ENCODE measurements at regions not wholly inside any gene's neighbourhood (a gene's known extent, or its start where the extent isn't known, plus 50 kb on each side); places are given as distances from the start of the nearest gene placed in this dataset.

DNA sequence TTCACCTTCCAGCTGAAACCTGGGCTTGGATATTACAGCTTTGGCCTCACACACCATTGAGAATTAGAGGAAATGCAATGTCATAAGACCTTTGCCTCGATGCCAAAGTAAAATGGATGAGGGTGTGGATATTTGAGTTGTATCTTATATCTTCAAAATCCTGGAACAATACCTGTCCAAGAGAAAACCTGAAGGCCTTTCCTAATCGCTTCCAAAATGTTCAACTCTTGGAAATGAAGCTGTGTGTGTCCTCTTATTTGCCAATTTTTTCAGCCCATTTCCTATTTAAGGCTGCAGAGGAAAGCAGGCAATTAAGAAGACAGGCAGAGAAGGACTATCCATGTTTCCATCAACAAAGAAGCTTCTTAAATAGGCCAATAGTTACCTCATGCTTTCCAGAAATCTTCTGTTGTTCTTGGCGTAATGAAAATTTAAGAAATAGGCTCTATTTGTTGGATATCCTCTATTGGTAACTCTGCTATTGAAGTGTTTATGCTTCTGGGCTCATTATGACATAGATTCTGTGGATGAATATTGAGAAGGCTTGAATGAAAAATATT is 99.5 kb upstream of the ZBTB20 start:
- 53 to 56% methylated on average over 3 of the region's 3 CpGs for WGBS, 2 donors
- no peaks in the 10 kb centered on the region for H3K27me3 ChIP-seq (ENCODE audit: control insufficient read depth in 1 of 2, insufficient read depth in 2 of 2, low read length in 2 of 2)
- H3K36me3 ChIP-seq (ENCODE audit: control insufficient read depth in 2 of 2, insufficient read depth in 2 of 2, low read length in 1 of 2) = no peaks in the 10 kb centered on the region
- no peaks in the 10 kb centered on the region for H3K9me3 ChIP-seq (ENCODE audit: control insufficient read depth in 2 of 2, insufficient read depth in 1 of 2, low read depth in 1 of 2, low read length in 1 of 2)
- no peak overlapping the region for H3K4me3 ChIP-seq (ENCODE audit: low read depth in 1 of 2, low read length in 2 of 2)
- no peaks in the 10 kb centered on the region for H3K4me1 ChIP-seq (ENCODE audit: control insufficient read depth in 2 of 2, insufficient read depth in 2 of 2, low read length in 1 of 2)
- H3K27ac ChIP-seq (ENCODE audit: low read depth in 2 of 2, low read length in 1 of 2) = no peak overlapping the region

DNA sequence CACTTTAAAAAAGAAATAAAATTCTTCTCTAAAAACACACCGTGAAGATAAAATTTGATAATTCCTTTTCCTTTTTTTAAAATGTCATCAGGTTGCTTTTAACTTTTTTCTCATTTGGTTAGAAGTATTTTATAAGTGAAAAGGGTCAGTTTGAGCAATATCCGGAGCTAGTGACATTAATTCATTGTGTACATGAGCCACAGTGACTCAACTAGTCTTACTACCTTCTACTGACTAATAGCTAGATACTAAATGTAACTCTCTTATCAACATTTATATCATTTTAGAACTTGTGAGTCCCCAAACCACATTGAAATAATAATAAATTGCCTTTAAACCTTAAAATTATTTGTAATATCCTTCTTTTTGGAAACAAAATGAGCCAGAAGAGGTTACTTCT is 101.2 kb upstream of the ZBTB20 start:
- Histone ChIP-seq H3K27me3 (ENCODE audit: control insufficient read depth in 1 of 2, insufficient read depth in 2 of 2, low read length in 2 of 2) (no peaks in the 10 kb centered on the region), H3K4me1 (ENCODE audit: control insufficient read depth in 2 of 2, insufficient read depth in 2 of 2, low read length in 1 of 2) (no peaks in the 10 kb centered on the region), H3K36me3 (ENCODE audit: control insufficient read depth in 2 of 2, insufficient read depth in 2 of 2, low read length in 1 of 2) (no peaks in the 10 kb centered on the region), H3K9me3 (ENCODE audit: control insufficient read depth in 2 of 2, insufficient read depth in 1 of 2, low read depth in 1 of 2, low read length in 1 of 2) (no peaks in the 10 kb centered on the region), H3K27ac (ENCODE audit: low read depth in 2 of 2, low read length in 1 of 2) (no peak overlapping the region), H3K4me3 (ENCODE audit: low read depth in 1 of 2, low read length in 2 of 2) (no peak overlapping the region)
- WGBS, 2 donors = 75 to 78% methylated on average over 2 of the region's 2 CpGs

DNA sequence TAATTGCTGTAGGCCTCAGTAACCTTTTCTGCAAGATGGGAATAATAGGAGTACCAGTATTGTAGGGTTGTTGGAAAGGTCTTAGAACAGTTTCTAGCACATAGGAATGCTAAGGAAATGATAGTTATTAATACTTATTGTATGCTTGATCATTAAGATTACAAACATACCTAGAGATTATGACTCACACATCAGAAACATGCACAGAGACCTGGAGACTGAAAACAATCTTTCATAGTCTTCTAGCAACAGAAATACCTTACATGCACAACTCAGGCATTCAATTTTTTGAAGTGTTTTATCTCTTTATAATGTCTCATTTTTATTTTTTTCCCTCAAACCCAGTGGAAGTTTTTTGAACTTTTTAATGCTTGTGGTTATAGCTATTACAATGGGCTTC is 104.4 kb upstream of the ZBTB20 start:
- Histone ChIP-seq H3K36me3 (ENCODE audit: control insufficient read depth in 2 of 2, insufficient read depth in 2 of 2, low read length in 1 of 2) (no peaks in the 10 kb centered on the region), H3K9me3 (ENCODE audit: control insufficient read depth in 2 of 2, insufficient read depth in 1 of 2, low read depth in 1 of 2, low read length in 1 of 2) (no peaks in the 10 kb centered on the region), H3K4me3 (ENCODE audit: low read depth in 1 of 2, low read length in 2 of 2) (no peak overlapping the region), H3K27ac (ENCODE audit: low read depth in 2 of 2, low read length in 1 of 2) (no peak overlapping the region), H3K4me1 (ENCODE audit: control insufficient read depth in 2 of 2, insufficient read depth in 2 of 2, low read length in 1 of 2) (no peaks in the 10 kb centered on the region), H3K27me3 (ENCODE audit: control insufficient read depth in 1 of 2, insufficient read depth in 2 of 2, low read length in 2 of 2) (no peaks in the 10 kb centered on the region)

DNA sequence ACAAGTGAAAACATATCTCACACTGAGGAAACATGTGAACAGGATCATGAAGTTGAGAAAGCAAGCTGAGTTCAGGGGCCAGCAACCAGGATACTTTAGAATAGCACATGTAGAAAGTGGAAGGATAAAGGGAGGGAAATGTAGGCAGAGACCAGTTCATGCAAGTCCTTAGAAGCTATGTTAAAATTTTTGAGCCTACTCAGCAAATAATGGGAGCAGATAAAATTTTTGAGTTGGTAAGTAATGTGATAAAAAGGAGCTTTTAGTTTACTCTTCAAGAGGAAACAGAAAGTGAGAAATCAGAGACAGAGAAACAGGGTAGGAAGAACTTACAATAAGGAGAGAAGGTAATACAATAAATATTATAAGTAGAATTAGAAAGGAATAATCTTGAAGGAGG is 105.6 kb upstream of the ZBTB20 start:
- no peaks in the 10 kb centered on the region for H3K27me3 ChIP-seq (ENCODE audit: control insufficient read depth in 1 of 2, insufficient read depth in 2 of 2, low read length in 2 of 2)
- no peaks in the 10 kb centered on the region for H3K36me3 ChIP-seq (ENCODE audit: control insufficient read depth in 2 of 2, insufficient read depth in 2 of 2, low read length in 1 of 2)
- no peaks in the 10 kb centered on the region for H3K4me1 ChIP-seq (ENCODE audit: control insufficient read depth in 2 of 2, insufficient read depth in 2 of 2, low read length in 1 of 2)
- no peak overlapping the region for H3K4me3 ChIP-seq (ENCODE audit: low read depth in 1 of 2, low read length in 2 of 2)
- H3K9me3 ChIP-seq (ENCODE audit: control insufficient read depth in 2 of 2, insufficient read depth in 1 of 2, low read depth in 1 of 2, low read length in 1 of 2) = no peaks in the 10 kb centered on the region
- H3K27ac ChIP-seq (ENCODE audit: low read depth in 2 of 2, low read length in 1 of 2) = no peak overlapping the region

DNA sequence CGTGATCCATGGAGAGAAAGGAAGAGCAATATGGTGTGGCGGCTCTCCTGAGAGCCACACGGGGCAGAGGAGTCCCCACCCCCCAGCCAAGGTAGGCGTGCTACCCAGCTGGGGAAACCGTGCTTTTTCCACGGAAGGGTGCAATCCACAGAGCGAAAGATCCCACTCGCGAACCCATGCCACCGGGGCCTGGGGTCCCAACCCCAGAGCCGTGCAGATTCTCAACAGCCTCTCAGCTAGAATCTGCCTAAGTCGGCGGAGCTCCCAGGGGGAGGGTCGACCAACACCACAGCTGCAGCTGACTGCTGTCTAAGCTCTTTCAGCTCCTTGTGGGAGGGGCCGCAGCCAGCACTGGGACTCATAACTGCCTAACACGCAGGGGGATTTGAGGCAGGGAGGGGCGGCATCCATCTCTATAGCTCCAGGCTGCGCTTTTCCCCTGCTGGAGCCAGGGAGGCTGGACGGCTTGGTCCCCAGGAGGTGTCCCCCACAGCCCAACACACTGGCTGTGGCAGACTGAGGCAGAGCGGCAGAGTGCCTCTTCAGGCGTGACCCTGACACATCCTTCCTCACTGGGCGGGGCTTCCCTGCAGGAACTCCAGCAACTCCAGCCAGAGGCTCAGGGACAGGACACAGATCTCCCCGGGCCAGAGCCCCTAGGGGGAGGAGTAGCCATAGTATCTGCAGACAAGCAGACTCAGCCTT is 107.6 kb upstream of the ZBTB20 start:
- Histone ChIP-seq H3K4me1 (ENCODE audit: control insufficient read depth in 2 of 2, insufficient read depth in 2 of 2, low read length in 1 of 2) (no peaks in the 10 kb centered on the region), H3K27me3 (ENCODE audit: control insufficient read depth in 1 of 2, insufficient read depth in 2 of 2, low read length in 2 of 2) (no peaks in the 10 kb centered on the region), H3K4me3 (ENCODE audit: low read depth in 1 of 2, low read length in 2 of 2) (no peak overlapping the region), H3K27ac (ENCODE audit: low read depth in 2 of 2, low read length in 1 of 2) (no peak overlapping the region), H3K9me3 (ENCODE audit: control insufficient read depth in 2 of 2, insufficient read depth in 1 of 2, low read depth in 1 of 2, low read length in 1 of 2) (peaks cover 0 to 3% of the 10 kb centered on the region in 2 donors), H3K36me3 (ENCODE audit: control insufficient read depth in 2 of 2, insufficient read depth in 2 of 2, low read length in 1 of 2) (no peaks in the 10 kb centered on the region)
- 87 to 90% methylated on average over 23 of the region's 23 CpGs for WGBS, 2 donors

DNA sequence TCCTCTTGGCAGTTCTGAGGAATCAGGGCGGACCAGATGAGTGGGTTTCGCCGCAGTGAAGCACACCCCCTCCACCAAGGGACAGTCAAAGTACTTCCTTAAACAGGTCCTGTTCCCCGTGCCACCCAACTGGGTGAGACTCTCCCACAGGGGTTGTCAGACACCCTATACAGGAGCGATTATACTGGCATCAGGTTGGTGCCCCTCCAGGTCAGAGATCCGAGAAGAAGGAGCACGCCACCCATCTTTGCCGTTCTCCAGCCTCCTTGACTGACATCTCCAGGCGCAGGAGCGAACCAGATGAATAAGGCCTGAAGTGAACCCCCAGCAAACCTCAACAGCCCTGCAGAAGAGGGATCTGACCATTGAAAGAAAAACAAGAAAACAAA is 108.1 kb upstream of the ZBTB20 start:
- H3K27me3 ChIP-seq (ENCODE audit: control insufficient read depth in 1 of 2, insufficient read depth in 2 of 2, low read length in 2 of 2) = no peaks in the 10 kb centered on the region
- peaks cover 0 to 3% of the 10 kb centered on the region in 2 donors for H3K9me3 ChIP-seq (ENCODE audit: control insufficient read depth in 2 of 2, insufficient read depth in 1 of 2, low read depth in 1 of 2, low read length in 1 of 2)
- no peak overlapping the region for H3K27ac ChIP-seq (ENCODE audit: low read depth in 2 of 2, low read length in 1 of 2)
- no peaks in the 10 kb centered on the region for H3K4me1 ChIP-seq (ENCODE audit: control insufficient read depth in 2 of 2, insufficient read depth in 2 of 2, low read length in 1 of 2)
- H3K36me3 ChIP-seq (ENCODE audit: control insufficient read depth in 2 of 2, insufficient read depth in 2 of 2, low read length in 1 of 2) = no peaks in the 10 kb centered on the region
- 92 to 93% methylated on average over 10 of the region's 10 CpGs for WGBS, 2 donors
- H3K4me3 ChIP-seq (ENCODE audit: low read depth in 1 of 2, low read length in 2 of 2) = no peak overlapping the region

DNA sequence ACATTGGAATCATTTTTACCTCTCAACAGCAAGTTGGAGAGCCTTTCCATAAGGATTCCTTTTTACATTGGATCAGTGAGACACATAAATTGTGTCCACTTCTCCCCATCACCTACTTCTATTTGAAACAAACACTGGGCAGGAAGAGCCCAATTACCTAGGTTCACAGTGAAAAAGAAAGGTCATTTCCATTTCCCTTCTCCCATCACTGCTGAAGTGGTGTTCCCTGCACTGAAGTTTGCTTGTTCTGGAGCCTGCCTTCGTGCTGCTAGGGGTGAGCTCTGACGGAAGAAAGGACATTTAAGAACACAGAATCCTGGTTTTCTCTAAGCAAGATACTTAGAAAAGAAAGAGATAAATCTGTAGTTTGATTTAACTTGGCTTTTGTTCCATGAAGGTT is 123.8 kb upstream of the ZBTB20 start:
- Histone ChIP-seq H3K27ac (ENCODE audit: low read depth in 2 of 2, low read length in 1 of 2) (no peak overlapping the region), H3K27me3 (ENCODE audit: control insufficient read depth in 1 of 2, insufficient read depth in 2 of 2, low read length in 2 of 2) (no peaks in the 10 kb centered on the region), H3K4me3 (ENCODE audit: low read depth in 1 of 2, low read length in 2 of 2) (no peak overlapping the region), H3K9me3 (ENCODE audit: control insufficient read depth in 2 of 2, insufficient read depth in 1 of 2, low read depth in 1 of 2, low read length in 1 of 2) (no peaks in the 10 kb centered on the region), H3K4me1 (ENCODE audit: control insufficient read depth in 2 of 2, insufficient read depth in 2 of 2, low read length in 1 of 2) (no peaks in the 10 kb centered on the region), H3K36me3 (ENCODE audit: control insufficient read depth in 2 of 2, insufficient read depth in 2 of 2, low read length in 1 of 2) (no peaks in the 10 kb centered on the region)
- WGBS, 2 donors = 74 to 83% methylated on average over 2 of the region's 2 CpGs

DNA sequence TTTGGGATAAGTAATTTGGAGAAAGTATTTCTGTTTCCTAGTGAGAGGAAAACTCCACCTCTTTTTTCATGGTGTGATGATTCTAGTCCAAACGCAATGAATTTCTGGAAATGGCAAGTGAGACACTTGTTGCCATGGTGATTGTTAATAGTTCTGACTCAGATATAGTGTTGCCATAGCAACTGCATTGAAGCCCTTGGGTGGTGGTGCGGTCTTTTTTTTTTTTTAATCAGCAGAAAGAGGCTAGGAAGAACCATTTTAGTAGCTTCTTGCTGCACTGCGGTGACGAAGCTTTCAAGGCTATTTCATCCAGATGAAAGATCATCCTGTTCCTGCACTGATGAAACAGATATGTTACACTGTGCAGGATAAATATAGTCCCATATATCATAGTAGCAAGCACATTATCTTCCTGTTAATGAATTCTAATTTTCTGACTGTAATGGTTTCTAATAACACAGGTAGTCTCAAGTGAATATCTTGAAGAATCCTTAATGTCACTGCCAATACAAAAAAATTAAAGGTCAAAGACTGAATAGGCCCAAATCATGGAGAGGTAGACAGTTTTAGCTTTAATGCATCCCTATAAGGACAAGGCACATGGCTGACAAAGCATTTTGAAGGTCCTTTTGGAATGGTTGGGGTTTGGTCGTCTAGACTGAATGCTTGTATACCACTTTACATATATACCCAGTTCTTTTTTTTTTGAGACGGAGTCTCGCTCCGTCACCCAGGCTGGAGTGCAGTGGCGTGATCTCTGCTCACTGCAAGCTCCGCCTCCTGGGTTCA is 125.1 kb upstream of the ZBTB20 start:
- Histone ChIP-seq H3K4me1 (ENCODE audit: control insufficient read depth in 2 of 2, insufficient read depth in 2 of 2, low read length in 1 of 2) (no peaks in the 10 kb centered on the region), H3K36me3 (ENCODE audit: control insufficient read depth in 2 of 2, insufficient read depth in 2 of 2, low read length in 1 of 2) (no peaks in the 10 kb centered on the region), H3K27me3 (ENCODE audit: control insufficient read depth in 1 of 2, insufficient read depth in 2 of 2, low read length in 2 of 2) (no peaks in the 10 kb centered on the region), H3K4me3 (ENCODE audit: low read depth in 1 of 2, low read length in 2 of 2) (no peak overlapping the region), H3K27ac (ENCODE audit: low read depth in 2 of 2, low read length in 1 of 2) (no peak overlapping the region), H3K9me3 (ENCODE audit: control insufficient read depth in 2 of 2, insufficient read depth in 1 of 2, low read depth in 1 of 2, low read length in 1 of 2) (no peaks in the 10 kb centered on the region)
- 81 to 87% methylated on average over 10 of the region's 10 CpGs for WGBS, 2 donors

DNA sequence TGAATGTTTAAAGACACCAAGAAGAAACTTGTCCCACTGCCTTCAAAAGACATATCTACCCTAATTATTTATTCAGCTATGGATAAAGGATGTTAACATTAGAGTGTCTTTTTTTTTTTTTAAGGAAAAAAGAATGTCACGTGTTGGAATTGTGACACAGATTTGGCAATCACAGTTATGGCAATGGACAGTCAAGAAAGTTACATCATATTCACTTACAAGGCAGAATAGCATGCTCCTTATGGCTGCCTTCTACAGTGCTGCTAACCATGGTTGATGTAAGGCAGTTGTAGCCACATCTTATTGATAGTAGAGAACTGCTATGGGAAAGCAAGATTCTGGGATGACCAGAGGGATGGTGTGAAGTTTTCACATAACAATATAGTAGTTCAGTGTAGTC is 128.8 kb upstream of the ZBTB20 start:
- 54 to 59% methylated on average over 1 of the region's 1 CpG for WGBS, 2 donors
- no peaks in the 10 kb centered on the region for H3K4me1 ChIP-seq (ENCODE audit: control insufficient read depth in 2 of 2, insufficient read depth in 2 of 2, low read length in 1 of 2)

DNA sequence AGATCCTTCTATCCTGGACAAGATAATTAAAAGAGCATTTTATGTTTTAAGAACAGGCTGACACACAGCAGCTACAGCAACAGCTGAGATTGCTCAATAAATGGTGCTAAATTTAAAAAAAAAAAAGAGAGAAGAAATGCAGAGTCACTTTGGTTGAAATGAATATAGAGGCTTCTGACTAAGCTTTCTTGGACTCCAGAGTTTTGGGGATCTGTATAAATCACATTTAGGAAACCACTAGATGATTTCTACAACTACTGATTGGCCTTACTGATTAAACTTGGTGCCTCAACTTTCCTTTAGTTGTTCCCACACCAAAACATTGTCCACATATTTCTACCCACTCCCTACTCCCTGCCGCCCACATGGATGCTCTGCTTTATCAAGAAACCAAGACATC is 132.9 kb upstream of the ZBTB20 start:
- no peaks in the 10 kb centered on the region for H3K9me3 ChIP-seq (ENCODE audit: control insufficient read depth in 2 of 2, insufficient read depth in 1 of 2, low read depth in 1 of 2, low read length in 1 of 2)
- no peaks in the 10 kb centered on the region for H3K27me3 ChIP-seq (ENCODE audit: control insufficient read depth in 1 of 2, insufficient read depth in 2 of 2, low read length in 2 of 2)
- no peak overlapping the region for H3K4me3 ChIP-seq (ENCODE audit: low read depth in 1 of 2, low read length in 2 of 2)
- H3K27ac ChIP-seq (ENCODE audit: low read depth in 2 of 2, low read length in 1 of 2) = no peak overlapping the region
- H3K36me3 ChIP-seq (ENCODE audit: control insufficient read depth in 2 of 2, insufficient read depth in 2 of 2, low read length in 1 of 2) = no peaks in the 10 kb centered on the region
- no peaks in the 10 kb centered on the region for H3K4me1 ChIP-seq (ENCODE audit: control insufficient read depth in 2 of 2, insufficient read depth in 2 of 2, low read length in 1 of 2)
- WGBS, 2 donors = 92 to 96% methylated on average over 1 of the region's 1 CpG

More for the DNA sequence above, 128.8 kb upstream of the ZBTB20 start:
- Histone ChIP-seq H3K27me3 (ENCODE audit: control insufficient read depth in 1 of 2, insufficient read depth in 2 of 2, low read length in 2 of 2) (no peaks in the 10 kb centered on the region), H3K9me3 (ENCODE audit: control insufficient read depth in 2 of 2, insufficient read depth in 1 of 2, low read depth in 1 of 2, low read length in 1 of 2) (no peaks in the 10 kb centered on the region), H3K27ac (ENCODE audit: low read depth in 2 of 2, low read length in 1 of 2) (no peak overlapping the region), H3K4me3 (ENCODE audit: low read depth in 1 of 2, low read length in 2 of 2) (no peak overlapping the region), H3K36me3 (ENCODE audit: control insufficient read depth in 2 of 2, insufficient read depth in 2 of 2, low read length in 1 of 2) (no peaks in the 10 kb centered on the region)

Measured in esophagus (tissue), 2 donors.